ENCODE measurements at regions not wholly inside any gene's neighbourhood (a gene's known extent, or its start where the extent isn't known, plus 50 kb on each side); places are given as distances from the start of the nearest gene placed in this dataset.

DNA sequence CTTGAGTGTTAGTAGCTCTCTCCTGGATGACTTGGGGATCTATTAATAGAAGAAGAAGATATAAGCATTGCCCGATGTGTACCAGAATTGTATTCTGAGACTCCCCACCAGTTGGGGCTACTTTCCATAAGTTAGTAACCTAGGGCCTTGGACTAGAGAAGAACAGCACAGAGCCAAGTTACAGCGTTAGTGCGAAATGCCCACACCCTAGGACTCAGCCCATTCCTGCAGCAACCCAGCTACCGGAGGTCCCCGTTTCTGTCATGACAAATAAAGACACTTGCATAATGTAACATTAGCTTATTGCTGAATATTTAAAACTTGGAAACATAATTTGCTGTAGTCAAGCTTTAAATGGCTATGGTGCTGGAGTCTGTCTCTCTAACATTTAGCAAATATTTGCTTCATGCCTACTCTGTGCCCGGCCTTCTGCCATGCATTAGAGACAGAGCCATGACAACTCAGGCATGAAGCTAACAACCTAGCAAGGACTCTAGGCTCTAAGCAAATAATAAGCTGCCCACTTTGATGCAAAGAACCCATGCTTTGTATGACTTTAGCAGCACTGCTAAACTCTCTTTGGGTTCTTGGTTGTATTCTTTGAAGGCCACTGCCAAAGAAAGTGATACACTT, 103.4 kb upstream of the COL21A1 start:
- ChIA-PET POLR2A (no interaction called here), CTCF (no interaction called here)

GRCh38 chr6:56349194-56349593, 101.8 kb upstream of the COL21A1 start:
- POLR2A ChIA-PET, result no interaction called here
- CTCF ChIA-PET, result no interaction called here

DNA sequence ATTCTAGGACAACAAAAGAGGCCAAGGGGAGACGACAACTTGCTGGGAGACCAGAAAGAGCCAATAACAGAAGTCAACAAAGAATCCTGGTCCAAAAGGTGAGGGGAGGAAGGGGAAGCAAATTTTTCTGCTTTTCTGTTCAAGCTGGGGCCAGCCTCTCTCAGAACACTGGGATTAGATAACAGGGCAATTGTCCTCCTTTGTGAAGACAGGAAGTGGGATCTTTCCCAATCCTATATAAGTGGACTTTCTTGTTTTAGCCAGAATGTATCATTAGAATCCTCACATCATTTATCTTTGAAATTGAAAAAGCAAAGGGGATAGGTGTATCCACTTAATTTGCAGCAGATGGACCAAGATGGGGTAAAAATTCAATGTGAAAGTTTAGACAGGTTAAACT, 101.2 kb upstream of the COL21A1 start:
- CTCF ChIA-PET, result no interaction called here

DNA sequence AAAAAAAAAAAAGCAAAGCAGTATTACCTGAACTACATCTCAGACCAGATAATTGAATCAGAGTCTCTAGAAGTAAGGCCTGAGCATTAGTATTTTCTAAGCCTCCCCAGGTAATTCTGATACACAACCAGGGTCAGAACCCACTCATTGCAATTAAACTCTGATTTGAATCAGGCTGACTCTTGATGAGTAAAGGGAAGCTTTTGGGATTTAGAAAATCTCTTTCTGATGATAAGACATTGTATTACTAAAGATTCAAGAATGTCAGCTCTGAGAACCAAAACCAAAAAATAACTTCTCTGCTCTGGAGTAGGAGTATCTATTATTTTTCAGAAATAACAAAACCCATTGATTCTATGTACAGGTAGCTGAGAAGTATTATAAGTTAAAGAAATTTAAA, 100.1 kb upstream of the COL21A1 start:
- POLR2A ChIA-PET, result no interaction called here

More for the DNA sequence above, 101.2 kb upstream of the COL21A1 start:
- POLR2A ChIA-PET, result no interaction called here

DNA sequence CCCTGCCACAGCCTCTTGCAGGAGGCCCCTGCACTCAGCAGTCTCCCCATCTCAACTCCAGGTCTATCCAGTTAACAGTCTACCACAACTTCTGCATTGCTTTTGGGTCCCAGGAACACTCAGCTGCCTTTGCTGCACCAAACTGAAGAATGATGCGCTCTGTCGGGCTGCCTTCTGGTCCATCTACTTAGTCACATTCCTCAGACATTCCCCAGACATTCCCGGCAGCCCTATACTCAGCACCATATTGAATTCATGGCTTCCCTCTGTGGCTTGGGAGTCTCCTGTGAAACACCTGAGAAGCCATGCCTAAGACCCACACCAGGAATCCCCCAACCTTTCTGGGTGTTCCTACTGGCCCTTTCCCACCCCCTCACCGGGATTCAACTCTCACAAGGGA, 99.6 kb upstream of the COL21A1 start:
- ChIA-PET CTCF (no interaction called here), POLR2A (no interaction called here)

More for the DNA sequence above, 100.1 kb upstream of the COL21A1 start:
- CTCF ChIA-PET, result interaction anchor here (0.6 to 0.7 kb wide), 2 partner anchors 53 to 179 kb away, joined by 3 read pairs; no protein-coding TSS in a partner anchor

DNA sequence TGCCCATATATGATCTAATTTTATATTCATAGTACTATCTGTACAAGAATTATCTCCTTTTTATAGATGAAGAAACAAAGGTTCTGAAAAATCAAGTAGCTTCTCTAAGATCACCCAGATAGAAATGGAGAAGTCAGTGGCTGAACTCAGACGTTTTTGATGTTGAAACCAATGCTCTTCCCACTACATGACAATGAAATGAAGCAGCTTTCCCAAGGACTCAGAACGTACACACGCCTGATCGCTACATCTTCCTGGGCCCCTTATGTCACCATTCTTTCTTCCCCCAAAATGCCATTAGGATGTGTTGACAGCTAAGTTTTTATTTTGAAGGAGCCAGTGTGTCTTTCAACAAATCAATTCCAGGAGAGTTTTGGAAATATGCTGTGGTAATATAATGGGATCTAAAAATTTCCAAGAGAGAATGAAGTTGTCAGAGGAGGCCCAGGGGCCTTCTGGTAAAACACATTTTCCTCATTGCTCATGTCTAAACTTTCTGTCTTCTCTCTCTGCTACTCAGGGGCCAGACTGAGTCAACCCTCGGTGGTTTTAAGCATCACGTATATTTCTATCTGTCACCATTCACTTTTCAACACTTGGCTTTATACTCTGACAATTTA, 98.1 kb upstream of the COL21A1 start:
- ChIA-PET POLR2A (no interaction called here), CTCF (no interaction called here)

DNA sequence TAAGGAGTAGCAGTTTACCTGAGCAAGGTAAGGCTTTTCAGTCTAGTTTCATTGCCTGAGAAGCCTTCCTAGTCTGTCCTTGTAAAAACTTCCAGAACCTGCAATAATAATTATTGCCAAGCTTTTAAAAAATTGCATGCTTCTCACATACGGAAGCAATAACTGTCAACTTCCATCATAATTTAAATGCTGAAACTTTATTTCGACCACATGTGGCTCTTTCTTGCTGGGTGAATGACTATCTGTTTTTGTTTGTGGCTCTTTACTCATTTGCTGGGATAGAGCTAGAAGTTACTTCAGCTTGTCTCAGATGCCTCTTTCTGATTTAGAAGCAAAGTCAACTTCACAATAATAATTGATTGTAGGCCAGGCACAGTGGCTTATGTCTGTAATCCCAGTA, 95.9 kb upstream of the COL21A1 start:
- ChIA-PET POLR2A (no interaction called here), CTCF (no interaction called here)

DNA sequence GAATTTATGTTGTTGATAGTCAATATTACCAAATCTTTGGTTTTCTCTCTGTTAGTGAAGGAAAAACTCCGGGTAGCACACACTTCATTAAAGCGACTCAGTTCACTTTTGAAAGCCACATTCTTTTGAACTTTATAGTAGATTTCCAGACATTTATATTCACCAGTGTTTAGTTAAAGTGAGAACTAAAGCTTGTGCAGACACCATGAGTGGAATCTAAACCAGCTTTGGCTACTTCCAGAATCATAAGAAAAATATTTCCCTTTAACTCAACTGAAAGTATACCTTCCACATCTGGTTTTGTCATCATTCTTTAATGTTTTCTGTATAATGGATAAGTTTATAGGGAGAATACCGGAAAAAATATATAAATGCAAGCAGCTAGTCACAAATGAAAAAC, 92.1 kb upstream of the COL21A1 start:
- CTCF ChIA-PET, result no interaction called here
- POLR2A ChIA-PET, result no interaction called here

DNA sequence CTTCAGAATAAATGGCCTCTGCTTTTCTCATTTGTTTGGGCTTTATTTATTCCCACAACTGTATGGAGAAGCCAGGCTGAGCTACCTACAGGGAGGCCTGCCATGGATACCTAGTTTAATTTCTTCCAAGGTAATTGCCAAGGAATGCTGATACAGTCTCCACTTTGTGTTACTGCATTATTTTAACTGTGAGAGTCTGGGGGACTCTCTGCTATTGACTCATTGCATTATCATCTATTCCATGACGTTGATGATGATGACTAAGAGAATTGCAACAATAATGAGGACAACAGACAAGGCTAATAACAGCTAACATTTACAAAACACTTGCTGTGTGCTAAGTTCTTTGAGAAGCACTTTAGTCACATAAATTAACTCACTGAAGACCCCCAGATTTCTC, 88.3 kb upstream of the COL21A1 start:
- CTCF ChIA-PET, result interaction anchor here (0.9 kb wide), 1 partner anchor 710 kb away, joined by 3 read pairs; the partner anchor contains the start of gene KIAA1586
- POLR2A ChIA-PET, result no interaction called here

DNA sequence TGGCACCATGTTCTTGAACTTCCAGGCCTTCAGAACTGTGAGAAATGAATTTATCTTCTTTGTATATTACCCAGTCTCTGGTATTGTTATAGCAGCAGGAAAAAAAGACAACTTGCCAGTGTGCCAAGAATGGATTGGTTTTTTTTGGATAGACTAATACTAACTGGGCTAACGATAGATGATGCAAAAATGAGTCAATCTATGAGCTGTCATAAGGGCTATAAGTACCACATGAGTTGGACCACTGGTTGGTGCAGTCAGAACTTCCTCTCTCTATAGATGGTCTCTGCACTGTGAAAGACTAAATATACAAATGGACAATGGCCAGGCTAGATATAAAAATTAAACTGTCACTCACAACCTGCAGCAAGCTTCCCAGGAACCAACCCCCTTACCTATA, 87.6 kb upstream of the COL21A1 start:
- ChIA-PET POLR2A (no interaction called here), CTCF (interaction anchor here (0.9 kb wide), 1 partner anchor 711 kb away, joined by 3 read pairs; the partner anchor contains the start of gene KIAA1586)

GRCh38 chr6:56329271-56330050, 82.1 kb upstream of the COL21A1 start:
- POLR2A ChIA-PET, result no interaction called here

GRCh38 chr6:56328728-56329090, 81.3 kb upstream of the COL21A1 start:
- ChIA-PET CTCF (no interaction called here), POLR2A (no interaction called here)

More at GRCh38 chr6:56329271-56330050, 82.1 kb upstream of the COL21A1 start:
- CTCF ChIA-PET, result no interaction called here

- CTCF ChIA-PET, result no interaction called here
- POLR2A ChIA-PET, result no interaction called here
Measured at GRCh38 chr6:56327946-56328727, 80.8 kb upstream of the COL21A1 start.

- CTCF ChIA-PET, result no interaction called here
Measured at GRCh38 chr6:56324396-56324795, 77.0 kb upstream of the COL21A1 start.

DNA sequence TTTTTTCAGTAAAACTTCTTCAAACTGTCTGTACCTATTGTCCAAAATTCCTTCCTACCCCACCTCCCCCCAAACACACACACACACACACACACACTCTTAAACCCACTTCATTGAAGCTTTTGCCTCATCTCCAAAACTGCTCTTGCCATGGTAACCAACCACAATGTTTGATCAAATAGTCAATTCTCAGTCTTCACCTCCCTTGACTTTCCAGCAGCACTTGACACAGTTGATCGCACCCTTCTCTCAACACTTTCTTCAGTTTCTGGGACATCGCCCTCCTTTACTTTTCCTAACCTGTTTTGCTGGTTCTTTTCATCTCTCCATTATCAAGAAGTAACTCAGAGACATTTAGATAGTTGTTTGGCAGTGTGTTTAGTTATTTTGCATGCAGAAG, 71.5 kb upstream of the COL21A1 start:
- POLR2A ChIA-PET, result no interaction called here
- CTCF ChIA-PET, result no interaction called here

More at GRCh38 chr6:56324396-56324795, 77.0 kb upstream of the COL21A1 start:
- POLR2A ChIA-PET, result no interaction called here

- CTCF ChIA-PET, result interaction anchor here (0.7 kb wide), 1 partner anchor 273 kb away, joined by 4 read pairs; no protein-coding TSS in a partner anchor
- POLR2A ChIA-PET, result no interaction called here
Measured at GRCh38 chr6:56314683-56315523, 67.5 kb upstream of the COL21A1 start.

DNA sequence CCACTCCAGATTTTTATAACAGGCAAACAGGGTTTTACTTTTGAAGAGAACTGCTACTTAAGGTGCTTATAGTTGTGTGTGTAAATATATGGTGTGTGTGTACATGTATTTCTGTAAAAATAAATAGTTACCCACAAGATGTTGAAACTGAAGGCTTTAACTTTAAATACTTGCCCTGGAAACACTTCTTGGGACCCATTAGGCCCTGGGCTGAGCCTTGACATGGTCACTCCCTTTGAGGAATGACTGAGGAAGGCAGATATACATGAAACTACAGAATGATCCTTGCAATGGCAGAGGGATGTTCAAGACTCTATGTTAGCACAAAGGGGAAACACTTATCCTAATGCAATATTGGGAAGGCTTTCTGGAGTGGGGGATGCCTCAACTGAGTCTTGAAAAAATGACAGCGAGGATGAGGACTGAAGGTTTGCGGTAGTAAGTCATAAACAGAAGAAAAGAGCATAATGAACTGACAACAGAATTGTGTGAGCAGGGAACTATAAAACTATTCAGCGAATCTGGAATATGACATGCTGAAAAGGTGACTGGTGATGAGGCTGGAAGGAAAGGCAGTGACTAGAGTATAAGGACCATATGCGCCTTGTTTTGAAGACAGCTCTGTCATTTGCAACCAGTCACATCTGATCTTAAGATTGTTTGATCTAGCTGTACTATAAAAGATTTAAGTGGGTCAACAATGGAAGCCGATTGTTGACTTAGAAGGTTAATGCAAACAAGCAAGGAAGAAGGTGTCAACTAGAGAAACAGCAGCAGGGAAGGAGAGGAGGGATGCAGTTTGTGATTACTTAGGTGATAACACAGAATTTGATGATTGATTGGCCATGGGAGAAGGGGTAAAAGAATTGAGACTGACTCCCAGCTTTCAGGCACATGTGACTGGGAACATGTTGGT, 64.4 kb upstream of the COL21A1 start:
- CTCF ChIA-PET, result no interaction called here
- POLR2A ChIA-PET, result no interaction called here

- CTCF ChIA-PET, result no interaction called here
Measured at GRCh38 chr6:56311061-56311460, 63.7 kb upstream of the COL21A1 start.

GRCh38 chr6:56310241-56310640, 62.9 kb upstream of the COL21A1 start:
- ChIA-PET POLR2A (no interaction called here), CTCF (no interaction called here)

More at GRCh38 chr6:56311061-56311460, 63.7 kb upstream of the COL21A1 start:
- POLR2A ChIA-PET, result no interaction called here

All from activated CD8-positive, alpha-beta memory T cell treated with anti-CD3 and anti-CD28 coated beads for 36 hours (primary cell).